ENCODE measurements at regions not wholly inside any gene's neighbourhood (a gene's known extent, or its start where the extent isn't known, plus 50 kb on each side); places are given as distances from the start of the nearest gene placed in this dataset.

GRCh38 chr2:47636176-47636575 is 65.4 kb upstream of the KCNK12 start:
- ChIA-PET POLR2A (ENCODE audit: low non-redundant PET) (no interaction called here), CTCF (interaction anchor here (0.8 kb wide), 1 partner anchor 199 kb away, joined by 3 read pairs; no protein-coding TSS in a partner anchor)
- no peak for DNase-seq (ENCODE audit: low spot score)
- H3K27ac ChIP-seq: no peak overlapping the region
- no peak for TF ChIP-seq CTCF (conservative IDR thresholded peaks at IDR 0.05; ENCODE audit: low read depth)

- CTCF ChIA-PET: interaction anchor here (1.1 kb wide), 1 partner anchor 195 kb away, joined by 3 read pairs; no protein-coding TSS in a partner anchor
Measured at GRCh38 chr2:47632754-47633153, 62.0 kb upstream of the KCNK12 start.

GRCh38 chr2:47631792-47632398 is 61.1 kb upstream of the KCNK12 start:
- peak; percentile 92 for DNase-seq (ENCODE audit: low spot score)

More at GRCh38 chr2:47632754-47633153, 62.0 kb upstream of the KCNK12 start:
- no peak for DNase-seq (ENCODE audit: low spot score)
- POLR2A ChIA-PET (ENCODE audit: low non-redundant PET): no interaction called here
- TF ChIP-seq CTCF (conservative IDR thresholded peaks at IDR 0.05; ENCODE audit: low read depth): no peak
- no peak overlapping the region for H3K27ac ChIP-seq

GRCh38 chr2:47631306-47631705 is 60.5 kb upstream of the KCNK12 start:
- H3K27ac ChIP-seq: peak overlapping the region; percentile 26; the same call in 1 of the 2 replicates
- peak; percentile 36 for DNase-seq (ENCODE audit: low spot score)
- POLR2A ChIA-PET (ENCODE audit: low non-redundant PET): no interaction called here
- no peak for TF ChIP-seq CTCF (conservative IDR thresholded peaks at IDR 0.05; ENCODE audit: low read depth)
- CTCF ChIA-PET: no interaction called here

More at GRCh38 chr2:47631792-47632398, 61.1 kb upstream of the KCNK12 start:
- ChIA-PET POLR2A (ENCODE audit: low non-redundant PET) (no interaction called here), CTCF (interaction anchor here (1.1 kb wide), 1 partner anchor 195 kb away, joined by 3 read pairs; no protein-coding TSS in a partner anchor)
- no peak for TF ChIP-seq CTCF (conservative IDR thresholded peaks at IDR 0.05; ENCODE audit: low read depth)
- peak overlapping the region; percentile 26 for H3K27ac ChIP-seq

- ChIA-PET POLR2A (ENCODE audit: low non-redundant PET) (no interaction called here), CTCF (no interaction called here)
- TF ChIP-seq CTCF (conservative IDR thresholded peaks at IDR 0.05; ENCODE audit: low read depth): no peak
- H3K27ac ChIP-seq: no peak overlapping the region
- DNase-seq (ENCODE audit: low spot score): no peak
Measured at GRCh38 chr2:47629501-47630460, 59.0 kb upstream of the KCNK12 start.

- H3K27ac ChIP-seq: no peak overlapping the region
- ChIA-PET POLR2A (ENCODE audit: low non-redundant PET) (no interaction called here), CTCF (interaction anchor here (0.6 kb wide), 1 partner anchor 197 kb away, joined by 4 read pairs; no protein-coding TSS in a partner anchor)
- TF ChIP-seq CTCF (conservative IDR thresholded peaks at IDR 0.05; ENCODE audit: low read depth): no peak
- no peak for DNase-seq (ENCODE audit: low spot score)
Measured at GRCh38 chr2:47628904-47629303, 58.1 kb upstream of the KCNK12 start.

Measured in RWPE1 (cell line).